Nephron progenitor cell (in vitro differentiated cells): ENCODE measurements at regions not wholly inside any gene's neighbourhood (a gene's known extent, or its start where the extent isn't known, plus 50 kb on each side); places are given as distances from the start of the nearest gene placed in this dataset.

Source experiments
- DNase-seq: peaks from one replicate; pipeline ENCODE4 v3.0.0; 2021
- H3K27ac Mint-ChIP-seq: 2 replicates; pipeline ENCODE4 v1.8.0; 2021; ENCODE audit warnings: mild to moderate bottlenecking, moderate library complexity, mixed read lengths
- H3K27me3 Mint-ChIP-seq: 2 replicates; pipeline ENCODE4 v1.8.0; 2021; ENCODE audit warnings: mild to moderate bottlenecking, low read depth, mixed read lengths; ENCODE audit not compliant: poor library complexity
- H3K36me3 Mint-ChIP-seq: 2 replicates; pipeline ENCODE4 v1.8.0; 2021; ENCODE audit warnings: low read depth, mixed read lengths
- H3K4me1 Mint-ChIP-seq: 2 replicates; pipeline ENCODE4 v1.8.0; 2021; ENCODE audit warnings: mixed read lengths
- H3K4me3 Mint-ChIP-seq: 2 replicates; pipeline ENCODE4 v1.8.0; 2021; ENCODE audit warnings: mild to moderate bottlenecking, moderate library complexity, mixed read lengths
- H3K9me3 Mint-ChIP-seq: 2 replicates; pipeline ENCODE4 v1.8.0; 2021; ENCODE audit warnings: mild to moderate bottlenecking, moderate library complexity, mixed read lengths
- CTCF ChIP-seq: fragments of 200-600 bp; sonication (generic); IDR thresholded peaks from 2 replicates; pipeline ENCODE4 v1.5.0; 2021; ENCODE audit warnings: antibody characterized with exemption

GRCh38 chr22:44365832-44366231, 53.1 kb upstream of the SHISAL1 start:
- no peak for TF ChIP-seq CTCF
- Mint-ChIP-seq H3K27me3 (peaks cover 19% of the 10 kb centered on the region), H3K36me3 (no peaks in the 10 kb centered on the region), H3K9me3 (no peaks in the 10 kb centered on the region), H3K4me1 (peaks cover 54% of the 10 kb centered on the region), H3K4me3 (no peak overlapping the region), H3K27ac (no peak overlapping the region)
- no peak for DNase-seq

GRCh38 chr22:44365191-44365590, 52.4 kb upstream of the SHISAL1 start:
- no peak for DNase-seq
- Mint-ChIP-seq H3K4me1 (peaks cover 55% of the 10 kb centered on the region), H3K4me3 (no peak overlapping the region), H3K36me3 (no peaks in the 10 kb centered on the region), H3K27me3 (peaks cover 21% of the 10 kb centered on the region), H3K27ac (no peak overlapping the region), H3K9me3 (no peaks in the 10 kb centered on the region)
- no peak for TF ChIP-seq CTCF

GRCh38 chr22:44364751-44365130, 52.0 kb upstream of the SHISAL1 start:
- Mint-ChIP-seq H3K9me3 (no peaks in the 10 kb centered on the region), H3K4me3 (no peak overlapping the region), H3K27me3 (peaks cover 22% of the 10 kb centered on the region), H3K4me1 (peaks cover 56% of the 10 kb centered on the region), H3K27ac (no peak overlapping the region), H3K36me3 (no peaks in the 10 kb centered on the region)
- no peak for TF ChIP-seq CTCF
- no peak for DNase-seq

GRCh38 chr22:44363980-44364750, 51.4 kb upstream of the SHISAL1 start:
- H3K27me3 Mint-ChIP-seq = peaks cover 22% of the 10 kb centered on the region
- H3K9me3 Mint-ChIP-seq = no peaks in the 10 kb centered on the region
- H3K4me3 Mint-ChIP-seq = no peak overlapping the region
- DNase-seq = peak; percentile 62
- H3K27ac Mint-ChIP-seq = peak overlapping the region; percentile 66
- no peaks in the 10 kb centered on the region for H3K36me3 Mint-ChIP-seq
- no peak for TF ChIP-seq CTCF
- peaks cover 54% of the 10 kb centered on the region for H3K4me1 Mint-ChIP-seq

- Mint-ChIP-seq H3K27ac (no peak overlapping the region), H3K4me1 (peaks cover 59% of the 10 kb centered on the region), H3K9me3 (no peaks in the 10 kb centered on the region), H3K27me3 (peaks cover 19% of the 10 kb centered on the region), H3K4me3 (no peak overlapping the region), H3K36me3 (no peaks in the 10 kb centered on the region)
- DNase-seq = no peak
- TF ChIP-seq CTCF = no peak
Measured at GRCh38 chr22:44363013-44363979, 50.5 kb upstream of the SHISAL1 start.
